ENCODE measurements at regions not wholly inside any gene's neighbourhood (a gene's known extent, or its start where the extent isn't known, plus 50 kb on each side); places are given as distances from the start of the nearest gene placed in this dataset.

DNA sequence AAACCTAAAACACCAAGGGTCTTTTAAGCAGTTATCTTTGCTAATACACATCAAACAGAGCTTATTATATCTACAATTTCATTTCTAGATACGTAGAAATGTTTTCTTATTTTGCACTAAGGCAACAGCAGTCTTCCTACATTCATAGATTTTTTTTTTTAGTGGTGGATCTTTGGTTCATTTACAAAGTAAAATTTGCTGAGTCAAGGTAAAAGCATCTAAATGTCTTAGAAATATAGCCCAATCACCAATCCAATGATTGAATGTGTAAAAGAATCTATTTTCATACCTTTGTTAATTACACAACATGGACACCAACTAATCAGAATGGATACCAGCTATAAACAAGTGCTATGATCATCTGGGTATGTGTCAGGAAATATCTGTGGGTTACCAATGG is 272.2 kb upstream of the TMPO start:
- Mint-ChIP-seq H3K4me3 (no peak overlapping the region), H3K36me3 (ENCODE audit: low read depth) (no peaks in the 10 kb centered on the region), H3K4me1 (ENCODE audit: low read depth) (peaks cover 8% of the 10 kb centered on the region; the same call in 1 of the 2 replicates), H3K27me3 (ENCODE audit: insufficient read depth) (peaks cover 2% of the 10 kb centered on the region; the same call in 1 of the 2 replicates), H3K9me3 (peaks cover 9% of the 10 kb centered on the region), H3K27ac (no peak overlapping the region)
- no peak for TF ChIP-seq CTCF (IDR thresholded peaks at IDR 0.05)
- no peak for DNase-seq

GRCh38 chr12:98244136-98244535 is 271.3 kb upstream of the TMPO start:
- Mint-ChIP-seq H3K27ac (no peak overlapping the region), H3K27me3 (ENCODE audit: insufficient read depth) (peaks cover 2% of the 10 kb centered on the region; the same call in 1 of the 2 replicates), H3K4me3 (no peak overlapping the region), H3K9me3 (peaks cover 9% of the 10 kb centered on the region), H3K36me3 (ENCODE audit: low read depth) (no peaks in the 10 kb centered on the region), H3K4me1 (ENCODE audit: low read depth) (no peaks in the 10 kb centered on the region)
- DNase-seq = no peak
- no peak for TF ChIP-seq CTCF (IDR thresholded peaks at IDR 0.05)

- Mint-ChIP-seq H3K27me3 (ENCODE audit: insufficient read depth) (peaks cover 2% of the 10 kb centered on the region; the same call in 1 of the 2 replicates), H3K4me1 (ENCODE audit: low read depth) (no peaks in the 10 kb centered on the region), H3K27ac (no peak overlapping the region), H3K4me3 (no peak overlapping the region), H3K9me3 (peaks cover 29% of the 10 kb centered on the region), H3K36me3 (ENCODE audit: low read depth) (no peaks in the 10 kb centered on the region)
- TF ChIP-seq CTCF (IDR thresholded peaks at IDR 0.05) = no peak
- DNase-seq = no peak
Measured at GRCh38 chr12:98253207-98254037, 262.0 kb upstream of the TMPO start.

DNA sequence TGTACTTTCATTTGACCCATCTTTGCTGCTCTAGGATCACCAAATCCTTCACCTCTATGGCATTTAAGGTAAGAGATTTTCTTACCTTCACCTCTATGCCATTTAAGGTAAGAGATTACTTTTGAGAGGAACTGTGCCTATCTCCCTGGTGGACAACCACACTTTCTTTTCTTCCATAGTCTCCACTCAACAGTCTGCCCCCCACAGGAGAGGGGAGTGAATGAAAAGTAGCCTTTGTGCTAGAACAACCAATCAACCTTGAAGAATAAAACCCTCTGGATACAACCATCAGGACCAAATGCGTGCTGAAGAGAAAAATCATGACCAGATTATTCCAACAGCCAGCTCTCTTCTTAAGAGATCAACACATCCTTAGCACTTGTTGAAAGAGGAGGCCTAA is 258.6 kb upstream of the TMPO start:
- Mint-ChIP-seq H3K9me3 (peaks cover 32% of the 10 kb centered on the region), H3K27ac (no peak overlapping the region), H3K4me3 (no peak overlapping the region), H3K4me1 (ENCODE audit: low read depth) (no peaks in the 10 kb centered on the region), H3K27me3 (ENCODE audit: insufficient read depth) (peaks cover 2% of the 10 kb centered on the region; the same call in 1 of the 2 replicates), H3K36me3 (ENCODE audit: low read depth) (no peaks in the 10 kb centered on the region)
- no peak for DNase-seq
- TF ChIP-seq CTCF (IDR thresholded peaks at IDR 0.05) = no peak

DNA sequence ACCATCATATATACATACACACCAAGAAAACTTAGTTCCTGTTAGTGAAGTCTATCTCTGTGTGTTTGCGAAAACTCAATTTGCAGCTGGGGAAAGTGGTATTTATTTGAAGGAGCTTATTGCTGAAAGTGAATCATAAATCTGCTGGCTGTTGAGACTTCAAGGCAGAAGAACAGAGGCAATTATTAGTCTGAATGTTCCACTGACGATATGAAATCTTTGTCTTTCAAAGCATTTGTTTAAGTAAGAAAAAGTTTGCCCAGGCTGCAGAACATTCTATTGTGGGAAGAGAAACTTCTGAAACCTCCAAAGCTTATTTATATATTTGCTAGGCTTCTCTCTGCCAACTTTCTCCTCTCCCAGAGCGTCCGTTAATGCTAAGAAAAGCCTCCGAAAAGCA is 255.7 kb upstream of the TMPO start:
- Mint-ChIP-seq H3K4me3 (no peak overlapping the region), H3K27me3 (ENCODE audit: insufficient read depth) (no peaks in the 10 kb centered on the region)

More for the DNA sequence above, 255.7 kb upstream of the TMPO start:
- H3K27ac Mint-ChIP-seq = no peak overlapping the region
- TF ChIP-seq CTCF (IDR thresholded peaks at IDR 0.05) = no peak
- H3K4me1 Mint-ChIP-seq (ENCODE audit: low read depth) = no peaks in the 10 kb centered on the region
- no peak for DNase-seq
- H3K9me3 Mint-ChIP-seq = peaks cover 22% of the 10 kb centered on the region
- no peaks in the 10 kb centered on the region for H3K36me3 Mint-ChIP-seq (ENCODE audit: low read depth)
